PC-9 (cell line): ENCODE measurements at regions not wholly inside any gene's neighbourhood (a gene's known extent, or its start where the extent isn't known, plus 50 kb on each side); places are given as distances from the start of the nearest gene placed in this dataset.

Experiments used
- EZH2 ChIP-seq: fragments of 200-600 bp; sonication (generic); IDR thresholded peaks from 2 replicates; pipeline ENCODE4 v1.8.0; 2017; ENCODE audit warnings: antibody characterized with exemption, low read depth
- TF ChIP-seq, protein P1 (sequence below): fragments of 200-600 bp; sonication (generic); conservative IDR thresholded peaks from 2 replicates; pipeline ENCODE4 v1.6.1; 2017; ENCODE audit warnings: mixed run types, antibody characterized with exemption, mild to moderate bottlenecking, moderate library complexity

GRCh38 chr15:39458131-39458530 lies 122.7 kb upstream of the THBS1 start:
- TF ChIP-seq, protein P1, sequence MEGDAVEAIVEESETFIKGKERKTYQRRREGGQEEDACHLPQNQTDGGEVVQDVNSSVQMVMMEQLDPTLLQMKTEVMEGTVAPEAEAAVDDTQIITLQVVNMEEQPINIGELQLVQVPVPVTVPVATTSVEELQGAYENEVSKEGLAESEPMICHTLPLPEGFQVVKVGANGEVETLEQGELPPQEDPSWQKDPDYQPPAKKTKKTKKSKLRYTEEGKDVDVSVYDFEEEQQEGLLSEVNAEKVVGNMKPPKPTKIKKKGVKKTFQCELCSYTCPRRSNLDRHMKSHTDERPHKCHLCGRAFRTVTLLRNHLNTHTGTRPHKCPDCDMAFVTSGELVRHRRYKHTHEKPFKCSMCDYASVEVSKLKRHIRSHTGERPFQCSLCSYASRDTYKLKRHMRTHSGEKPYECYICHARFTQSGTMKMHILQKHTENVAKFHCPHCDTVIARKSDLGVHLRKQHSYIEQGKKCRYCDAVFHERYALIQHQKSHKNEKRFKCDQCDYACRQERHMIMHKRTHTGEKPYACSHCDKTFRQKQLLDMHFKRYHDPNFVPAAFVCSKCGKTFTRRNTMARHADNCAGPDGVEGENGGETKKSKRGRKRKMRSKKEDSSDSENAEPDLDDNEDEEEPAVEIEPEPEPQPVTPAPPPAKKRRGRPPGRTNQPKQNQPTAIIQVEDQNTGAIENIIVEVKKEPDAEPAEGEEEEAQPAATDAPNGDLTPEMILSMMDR = no peak
- TF ChIP-seq EZH2 = no peak
